GM23248 (cell line): ENCODE measurements at regions not wholly inside any gene's neighbourhood (a gene's known extent, or its start where the extent isn't known, plus 50 kb on each side); places are given as distances from the start of the nearest gene placed in this dataset.

Experiments used
- DNase-seq: peaks from one replicate; pipeline ENCODE4 v3.0.0-alpha.2; 2015
- H2AFZ ChIP-seq: fragments of 200-600 bp; sonication (generic); 2 replicates; pipeline ENCODE4 v1.6.1; 2016; ENCODE audit warnings: antibody characterized with exemption
- H3F3A ChIP-seq: fragments of 200-600 bp; sonication (generic); 2 replicates; pipeline ENCODE4 v1.6.1; 2016; ENCODE audit warnings: mild to moderate bottlenecking, antibody characterized with exemption, mixed run types; ENCODE audit not compliant: insufficient read depth
- H3K27ac ChIP-seq: fragments of 200-600 bp; sonication (generic); 2 replicates; pipeline ENCODE4 v1.5.1; 2016; ENCODE audit warnings: mild to moderate bottlenecking
- H3K27me3 ChIP-seq: fragments of 200-600 bp; sonication (generic); replicated peaks from 2 replicates; pipeline ENCODE4 v1.6.1; 2016; ENCODE audit warnings: mild to moderate bottlenecking; ENCODE audit not compliant: insufficient read depth
- H3K36me3 ChIP-seq: fragments of 200-600 bp; sonication (generic); 2 replicates; pipeline ENCODE4 v1.6.1; 2016; ENCODE audit warnings: low read depth, mild to moderate bottlenecking
- H3K4me1 ChIP-seq: fragments of 200-600 bp; sonication (generic); 2 replicates; pipeline ENCODE4 v1.6.1; 2016; ENCODE audit warnings: mild to moderate bottlenecking; ENCODE audit not compliant: insufficient read depth
- H3K4me2 ChIP-seq: fragments of 200-600 bp; sonication (generic); one replicate; pipeline ENCODE4 v1.6.1; 2016; ENCODE audit warnings: mild to moderate bottlenecking; ENCODE audit not compliant: unreplicated experiment
- H3K4me3 ChIP-seq: fragments of 200-600 bp; sonication (generic); 2 replicates; pipeline ENCODE4 v1.5.1; 2016; ENCODE audit warnings: mild to moderate bottlenecking
- H3K79me2 ChIP-seq: fragments of 200-600 bp; sonication (generic); 2 replicates; pipeline ENCODE4 v1.6.1; 2016; ENCODE audit warnings: mild to moderate bottlenecking; ENCODE audit not compliant: insufficient read depth
- H3K9ac ChIP-seq: fragments of 200-600 bp; sonication (generic); 2 replicates; pipeline ENCODE4 v1.6.1; 2016; ENCODE audit warnings: mild to moderate bottlenecking
- H3K9me2 ChIP-seq: fragments of 200-600 bp; sonication (generic); 2 replicates; pipeline ENCODE4 v1.6.1; 2016; ENCODE audit warnings: mixed run types, mild to moderate bottlenecking, moderate library complexity; ENCODE audit not compliant: insufficient read depth
- H3K9me3 ChIP-seq: fragments of 200-600 bp; sonication (generic); one replicate; pipeline ENCODE4 v1.6.1; 2017; ENCODE audit warnings: low read depth
- H4K20me1 ChIP-seq: fragments of 200-600 bp; sonication (generic); 2 replicates; pipeline ENCODE4 v1.6.0; 2016; ENCODE audit not compliant: insufficient read depth
- EZH2 ChIP-seq: fragments of 200-600 bp; sonication (generic); IDR thresholded peaks from 2 replicates; pipeline ENCODE4 v1.6.1; 2018; ENCODE audit warnings: antibody characterized with exemption, mild to moderate bottlenecking; ENCODE audit not compliant: insufficient read depth, poor library complexity, severe bottlenecking
- EZH2phosphoT487 ChIP-seq: fragments of 200-600 bp; sonication (generic); IDR thresholded peaks from 2 replicates; pipeline ENCODE4 v1.6.1; 2018; ENCODE audit warnings: antibody characterized with exemption, moderate library complexity, mild to moderate bottlenecking, low read depth; ENCODE audit not compliant: insufficient read depth
- WGBS, 2 experiments: methylation state at CpG; one replicate each; pipeline ENCODE4 v1.1.6; 2015 to 2017; ENCODE audit warnings: low lambda C conversion rate in 2 of 2, low coverage in 1 of 2; ENCODE audit errors: missing lambda C conversion rate in 2 of 2; 5-methylcytosine and 5-hydroxymethylcytosine counted together
- in situ Hi-C: fragments of 300-500 bp; cut with MboI; formaldehyde crosslinking; loops from 2 replicates; pipeline ENCODE4 v1.15.0; 2020

DNA sequence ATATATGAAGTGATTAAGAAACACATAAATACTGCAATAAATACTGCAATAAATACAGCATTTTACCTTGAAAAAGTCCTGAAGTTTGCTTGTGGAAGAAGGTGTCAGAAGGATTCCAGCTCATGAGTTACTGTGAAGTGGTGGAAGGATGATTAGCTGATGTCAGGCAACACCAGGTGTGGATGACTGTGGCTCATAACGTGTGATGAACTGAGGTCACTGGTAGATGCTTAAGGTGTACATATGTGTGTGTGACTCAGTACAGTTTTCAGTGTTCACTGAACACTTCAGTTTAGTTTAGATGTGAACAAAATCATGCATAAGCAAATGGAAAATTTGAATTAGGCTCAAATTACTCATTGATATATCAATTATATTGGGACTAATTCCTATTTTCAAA is 1045.0 kb downstream of the NTRK3 start:
- H3K4me1 ChIP-seq: no peaks in the 10 kb centered on the region
- WGBS, 2 experiments: 7 to 14% methylated on average over 1 of the region's 1 CpG

DNA sequence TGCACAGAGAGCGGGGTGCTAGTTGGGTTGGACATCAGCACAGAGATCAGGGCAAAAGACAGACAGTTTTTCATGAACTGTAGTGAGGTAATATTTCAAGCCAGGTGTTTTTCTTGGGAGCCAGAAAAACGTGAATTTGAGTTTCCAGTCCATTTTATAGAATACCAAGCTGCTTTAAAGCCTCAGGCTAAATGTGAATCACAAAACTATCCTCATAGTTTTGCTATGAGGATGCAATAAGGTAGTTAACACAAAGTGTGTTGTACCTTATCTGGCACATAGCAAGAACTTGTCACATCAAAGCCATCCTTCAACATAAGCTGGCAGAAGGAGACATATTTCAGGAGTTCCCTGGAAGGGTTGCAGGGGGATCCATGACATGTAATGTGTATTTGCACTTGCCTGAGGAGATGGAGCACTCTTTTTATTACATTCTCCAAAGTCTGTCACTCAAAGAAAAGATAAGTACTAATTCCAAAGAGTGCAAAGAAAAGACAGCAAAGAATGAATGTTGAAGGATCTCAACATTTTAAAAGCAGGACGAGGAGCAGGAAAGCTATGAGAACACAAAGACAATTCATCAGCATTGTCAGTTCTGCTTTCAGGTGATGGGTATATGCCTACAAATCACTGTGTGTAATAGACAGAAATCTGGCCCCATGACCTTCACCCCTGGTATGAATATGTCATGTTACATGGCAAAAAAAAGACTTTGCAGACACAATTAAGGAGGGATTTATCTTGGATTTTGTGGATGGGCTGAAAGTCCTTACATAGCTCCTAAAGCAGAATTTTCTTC is 1046.4 kb downstream of the NTRK3 start:
- Histone ChIP-seq H3K9ac (no peak overlapping the region), H3K4me3 (no peak overlapping the region), H3K9me3 (no peaks in the 10 kb centered on the region), H3K9me2 (no peaks in the 10 kb centered on the region), H3F3A (no peaks in the 10 kb centered on the region), H3K27ac (no peak overlapping the region), H3K79me2 (no peaks in the 10 kb centered on the region), H2AFZ (no peak overlapping the region), H3K4me1 (no peaks in the 10 kb centered on the region), H4K20me1 (no peaks in the 10 kb centered on the region), H3K4me2 (no peak overlapping the region), H3K36me3 (no peaks in the 10 kb centered on the region), H3K27me3 (no peaks in the 10 kb centered on the region)
- no peak for TF ChIP-seq EZH2
- no peak for TF ChIP-seq EZH2phosphoT487
- WGBS, 2 experiments: 5 to 7% methylated on average over 3 of the region's 3 CpGs
- in situ Hi-C loops: no loop called here
- DNase-seq: no peak

More for the DNA sequence above, 1045.0 kb downstream of the NTRK3 start:
- Histone ChIP-seq H3K4me2 (no peak overlapping the region), H4K20me1 (no peaks in the 10 kb centered on the region), H3K4me3 (no peak overlapping the region), H3K27me3 (no peaks in the 10 kb centered on the region), H3F3A (no peaks in the 10 kb centered on the region), H3K36me3 (no peaks in the 10 kb centered on the region), H3K27ac (no peak overlapping the region), H3K9me2 (no peaks in the 10 kb centered on the region), H3K9me3 (no peaks in the 10 kb centered on the region), H3K9ac (no peak overlapping the region), H3K79me2 (no peaks in the 10 kb centered on the region), H2AFZ (no peak overlapping the region)
- in situ Hi-C loops: no loop called here
- no peak for DNase-seq
- TF ChIP-seq EZH2phosphoT487: no peak
- no peak for TF ChIP-seq EZH2

DNA sequence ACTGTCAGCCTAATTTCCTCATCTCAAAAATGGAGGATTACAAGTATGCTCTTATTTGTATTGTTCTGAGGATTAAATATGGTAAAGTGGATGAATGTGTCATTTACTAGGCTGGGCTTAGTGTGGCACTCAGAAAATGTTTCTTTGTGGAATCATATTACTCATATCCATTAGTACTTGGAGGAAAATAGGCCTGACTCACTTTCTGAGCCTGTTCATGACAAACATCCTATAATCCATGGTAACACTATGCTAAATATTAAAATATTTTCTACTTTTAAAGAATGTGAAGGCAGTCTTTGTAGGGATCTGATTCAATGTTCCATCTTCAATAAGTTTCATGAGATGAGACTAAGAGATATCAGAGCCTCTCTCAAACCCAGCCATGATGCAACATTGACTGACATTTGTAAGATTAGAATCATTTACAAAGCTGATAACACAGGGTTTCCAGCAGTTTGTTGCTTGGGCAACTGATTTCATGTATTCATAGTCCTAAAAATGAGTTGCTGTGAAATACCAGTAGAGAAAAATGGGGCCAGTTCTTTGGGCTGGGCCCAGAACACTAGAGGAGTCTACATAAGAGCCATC is 1048.5 kb downstream of the NTRK3 start:
- no peak overlapping the region for H3K27ac ChIP-seq
- H3F3A ChIP-seq: no peaks in the 10 kb centered on the region
- TF ChIP-seq EZH2phosphoT487: no peak
- TF ChIP-seq EZH2: no peak
- no peaks in the 10 kb centered on the region for H3K27me3 ChIP-seq
- peak; percentile 7 for DNase-seq
- no peak overlapping the region for H3K4me2 ChIP-seq
- H3K36me3 ChIP-seq: no peaks in the 10 kb centered on the region
- no peaks in the 10 kb centered on the region for H3K9me2 ChIP-seq
- no peaks in the 10 kb centered on the region for H3K9me3 ChIP-seq
- in situ Hi-C loops: no loop called here
- no peaks in the 10 kb centered on the region for H4K20me1 ChIP-seq
- H3K79me2 ChIP-seq: no peaks in the 10 kb centered on the region
- no peak overlapping the region for H3K4me3 ChIP-seq
- no peak overlapping the region for H3K9ac ChIP-seq
- H2AFZ ChIP-seq: no peak overlapping the region
- H3K4me1 ChIP-seq: no peaks in the 10 kb centered on the region

DNA sequence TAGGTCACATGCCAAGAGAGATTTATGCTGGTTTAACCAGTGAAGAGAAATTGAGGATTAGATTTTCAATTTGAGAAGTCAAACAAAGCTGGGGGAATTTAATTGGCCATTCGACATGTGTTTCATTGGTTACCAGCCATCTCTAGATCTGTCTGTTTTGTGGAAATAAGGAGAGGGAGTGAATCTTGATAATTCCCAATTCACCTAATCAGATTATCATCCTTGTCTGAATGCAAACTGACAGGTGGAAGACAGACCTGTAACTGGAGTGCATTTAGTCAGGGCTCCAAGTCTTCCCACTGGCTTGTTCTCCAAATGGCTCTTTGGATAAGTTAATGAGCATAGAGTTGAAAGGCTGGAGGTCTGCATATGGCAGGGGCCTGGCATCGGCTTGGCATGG is 1049.3 kb downstream of the NTRK3 start:
- no peaks in the 10 kb centered on the region for H3K4me1 ChIP-seq
- no peak overlapping the region for H3K9ac ChIP-seq
- no peaks in the 10 kb centered on the region for H3K9me2 ChIP-seq
- H3K27me3 ChIP-seq: no peaks in the 10 kb centered on the region
- DNase-seq: no peak
- no peak overlapping the region for H3K4me2 ChIP-seq
- H2AFZ ChIP-seq: no peak overlapping the region
- in situ Hi-C loops: no loop called here
- no peaks in the 10 kb centered on the region for H3K36me3 ChIP-seq
- no peaks in the 10 kb centered on the region for H3K9me3 ChIP-seq
- H3K4me3 ChIP-seq: no peak overlapping the region
- TF ChIP-seq EZH2phosphoT487: no peak
- TF ChIP-seq EZH2: no peak
- no peak overlapping the region for H3K27ac ChIP-seq
- H3K79me2 ChIP-seq: no peaks in the 10 kb centered on the region
- no peaks in the 10 kb centered on the region for H3F3A ChIP-seq
- 10 to 14% methylated on average over 2 of the region's 2 CpGs for WGBS, 2 experiments
- no peaks in the 10 kb centered on the region for H4K20me1 ChIP-seq
